Hematopoietic multipotent progenitor cell treated with erythropoietin and hydrocortisone succinate and interleukin-3 and kit ligand, for 8 days (in vitro differentiated cells): ENCODE measurements at regions not wholly inside any gene's neighbourhood (a gene's known extent, or its start where the extent isn't known, plus 50 kb on each side); places are given as distances from the start of the nearest gene placed in this dataset.
"Not testable (repeated sequence)": the region's sequence is repeated elsewhere in the genome, so short reads cannot be mapped to it uniquely, and the experiment has no call there.

Experiments
- DNase-seq: peaks from one replicate; pipeline ENCODE4 v3.0.0-alpha.2; 2015

- no peak for DNase-seq
These were observed 706.6 kb upstream of the ZNF608 start for GRCh38 chr5:125452991-125453390.

GRCh38 chr5:125455041-125455440, 708.6 kb upstream of the ZNF608 start:
- no peak for DNase-seq

GRCh38 chr5:125456005-125456404, 709.6 kb upstream of the ZNF608 start:
- not testable (repeated sequence) for DNase-seq

GRCh38 chr5:125457617-125458016, 711.2 kb upstream of the ZNF608 start:
- no peak for DNase-seq

- not testable (repeated sequence) for DNase-seq
These were observed 712.5 kb upstream of the ZNF608 start for GRCh38 chr5:125458949-125459348.

GRCh38 chr5:125461641-125462072, 715.2 kb upstream of the ZNF608 start:
- DNase-seq: no peak

- no peak for DNase-seq
These were observed 717.1 kb upstream of the ZNF608 start for GRCh38 chr5:125463466-125464092.

- no peak for DNase-seq
These were observed 718.5 kb upstream of the ZNF608 start for GRCh38 chr5:125464847-125465432.

GRCh38 chr5:125465703-125466102, 719.3 kb upstream of the ZNF608 start:
- DNase-seq: no peak

GRCh38 chr5:125467222-125467621, 720.8 kb upstream of the ZNF608 start:
- no peak for DNase-seq

- no peak for DNase-seq
These were observed 724.0 kb upstream of the ZNF608 start for GRCh38 chr5:125470280-125470902.

GRCh38 chr5:125476901-125477585, 730.6 kb upstream of the ZNF608 start:
- DNase-seq: no peak

- DNase-seq: no peak
These were observed 731.1 kb upstream of the ZNF608 start for GRCh38 chr5:125477586-125477975.

- no peak for DNase-seq
These were observed 732.2 kb upstream of the ZNF608 start for GRCh38 chr5:125478599-125478998.

GRCh38 chr5:125480911-125481310, 734.5 kb upstream of the ZNF608 start:
- no peak for DNase-seq

GRCh38 chr5:125481506-125482465, 735.3 kb upstream of the ZNF608 start:
- DNase-seq: no peak

GRCh38 chr5:125483609-125484008, 737.2 kb upstream of the ZNF608 start:
- DNase-seq: no peak

GRCh38 chr5:125484272-125484741, 737.9 kb upstream of the ZNF608 start:
- DNase-seq: no peak

- no peak for DNase-seq
These were observed 738.6 kb upstream of the ZNF608 start for GRCh38 chr5:125484742-125485641.

GRCh38 chr5:125485771-125486170, 739.3 kb upstream of the ZNF608 start:
- DNase-seq: no peak

- no peak for DNase-seq
These were observed 740.2 kb upstream of the ZNF608 start for GRCh38 chr5:125486634-125487033.
